HG02970 (cell line): ENCODE measurements at regions not wholly inside any gene's neighbourhood (a gene's known extent, or its start where the extent isn't known, plus 50 kb on each side); places are given as distances from the start of the nearest gene placed in this dataset.
"Not testable (repeated sequence)": the region's sequence is repeated elsewhere in the genome, so short reads cannot be mapped to it uniquely, and the experiment has no call there.

Experiments used
- ATAC-seq: cut with Tn5 transposase; IDR thresholded peaks from one replicate; pipeline ENCODE4 v1.9.1; 2021; ENCODE audit warnings: mild to moderate bottlenecking, moderate library complexity, moderate number of reproducible peaks; ENCODE audit not compliant: unreplicated experiment, low FRiP score

DNA sequence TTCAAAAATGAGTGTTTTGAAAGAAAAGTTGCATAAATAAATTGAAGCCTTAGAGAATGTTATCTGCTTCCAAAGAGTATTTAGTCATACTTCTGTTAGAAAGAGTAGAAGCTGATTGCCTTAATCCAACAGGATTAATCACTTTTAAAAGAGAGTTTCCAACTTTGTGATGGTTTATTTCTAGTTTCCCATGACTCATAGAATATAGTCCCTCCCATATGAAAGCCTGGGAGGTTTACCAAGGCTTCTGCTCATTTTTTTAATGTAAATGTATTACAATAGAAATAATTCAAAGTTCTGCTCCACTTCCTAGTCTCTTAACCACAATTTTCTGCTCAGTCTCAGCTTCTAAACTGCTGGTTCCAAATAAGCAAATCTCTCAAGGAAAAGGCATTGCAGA lies 118.0 kb upstream of the IRAK1BP1 start:
- ATAC-seq = no peak

- not testable (repeated sequence) for ATAC-seq
Observed at GRCh38 chr6:78758297-78758798, 109.0 kb upstream of the IRAK1BP1 start.

- ATAC-seq = no peak
Observed at GRCh38 chr6:78768271-78768670, 99.1 kb upstream of the IRAK1BP1 start.

DNA sequence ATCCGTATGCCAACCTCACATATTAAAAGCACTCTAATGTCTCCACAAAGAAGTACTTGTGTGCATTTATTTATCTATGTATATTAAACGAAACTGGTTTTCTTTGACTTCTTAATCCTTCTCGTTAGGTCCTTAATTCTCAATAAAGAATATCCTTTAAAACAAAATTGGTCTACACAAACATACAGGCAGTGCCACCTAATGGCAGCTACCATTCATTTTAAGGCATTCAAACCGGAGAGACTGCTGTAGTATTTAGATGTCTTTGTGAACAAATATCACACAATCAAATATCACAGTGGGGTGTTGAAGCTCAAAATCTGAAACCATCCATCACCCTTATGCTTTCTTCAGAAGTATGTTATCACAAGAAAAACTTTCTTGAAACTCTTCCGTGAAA lies 96.6 kb upstream of the IRAK1BP1 start:
- no peak for ATAC-seq

DNA sequence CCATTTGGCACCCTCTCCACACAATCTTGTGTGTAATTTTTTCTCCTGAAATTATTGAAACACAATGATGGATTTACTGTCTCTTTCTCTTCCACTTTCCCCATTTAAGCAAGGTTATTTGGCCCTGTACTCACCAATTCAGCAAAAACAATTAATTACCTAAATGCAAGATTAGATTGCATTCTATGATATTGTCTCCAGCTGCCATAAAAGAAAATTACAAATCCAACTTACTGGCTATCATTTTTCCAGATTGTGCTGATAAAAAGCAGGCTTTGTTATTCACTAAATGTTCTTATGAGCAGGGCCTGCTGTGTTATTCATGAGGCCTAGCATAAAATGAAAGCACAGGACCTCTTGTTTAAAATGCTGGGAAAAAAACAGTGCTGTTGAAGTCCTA lies 95.8 kb upstream of the IRAK1BP1 start:
- no peak for ATAC-seq

GRCh38 chr6:78781001-78781400 lies 86.3 kb upstream of the IRAK1BP1 start:
- no peak for ATAC-seq

GRCh38 chr6:78783366-78783765 lies 84.0 kb upstream of the IRAK1BP1 start:
- ATAC-seq = not testable (repeated sequence)

DNA sequence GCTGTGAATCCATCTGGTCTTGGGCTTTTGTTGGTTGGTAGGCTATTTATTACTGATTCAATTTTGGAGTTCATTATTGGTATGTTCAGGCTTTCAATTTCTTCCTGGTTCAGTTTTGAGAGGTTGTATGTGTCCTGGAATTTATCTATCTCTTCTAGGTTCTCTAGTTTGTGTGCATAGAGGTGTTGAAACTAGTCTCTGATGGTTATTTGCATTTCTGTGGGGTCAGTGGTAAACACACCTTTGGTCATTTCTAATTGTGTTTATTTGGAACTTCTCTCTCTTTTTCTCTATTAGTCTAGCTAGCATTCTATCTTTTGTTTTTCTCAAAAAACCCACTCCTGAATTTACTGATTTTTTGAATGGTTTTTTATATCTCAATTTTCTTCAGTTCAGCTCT lies 70.1 kb upstream of the IRAK1BP1 start:
- ATAC-seq = no peak

- ATAC-seq = no peak
Observed at GRCh38 chr6:78799682-78800081, 67.7 kb upstream of the IRAK1BP1 start.

DNA sequence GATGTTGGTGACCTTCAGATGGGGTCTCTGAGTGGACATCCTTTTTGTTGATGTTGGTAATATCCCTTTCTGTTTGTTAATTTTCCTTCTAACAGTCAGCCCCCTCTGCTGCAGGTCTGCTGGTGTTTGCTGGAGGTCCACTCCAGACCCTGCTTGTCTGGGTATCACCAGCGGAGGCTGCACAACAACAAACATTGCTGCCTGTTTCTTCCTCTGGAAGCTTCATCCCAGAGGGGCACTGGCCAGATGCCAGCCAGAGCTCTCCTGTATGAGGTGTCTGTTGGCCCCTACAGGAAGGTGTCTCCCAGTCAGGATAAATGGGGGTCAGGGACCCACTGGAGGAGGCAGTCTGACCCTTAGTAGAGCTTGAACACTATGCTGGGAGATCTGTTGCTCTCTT lies 60.6 kb upstream of the IRAK1BP1 start:
- ATAC-seq = not testable (repeated sequence)

DNA sequence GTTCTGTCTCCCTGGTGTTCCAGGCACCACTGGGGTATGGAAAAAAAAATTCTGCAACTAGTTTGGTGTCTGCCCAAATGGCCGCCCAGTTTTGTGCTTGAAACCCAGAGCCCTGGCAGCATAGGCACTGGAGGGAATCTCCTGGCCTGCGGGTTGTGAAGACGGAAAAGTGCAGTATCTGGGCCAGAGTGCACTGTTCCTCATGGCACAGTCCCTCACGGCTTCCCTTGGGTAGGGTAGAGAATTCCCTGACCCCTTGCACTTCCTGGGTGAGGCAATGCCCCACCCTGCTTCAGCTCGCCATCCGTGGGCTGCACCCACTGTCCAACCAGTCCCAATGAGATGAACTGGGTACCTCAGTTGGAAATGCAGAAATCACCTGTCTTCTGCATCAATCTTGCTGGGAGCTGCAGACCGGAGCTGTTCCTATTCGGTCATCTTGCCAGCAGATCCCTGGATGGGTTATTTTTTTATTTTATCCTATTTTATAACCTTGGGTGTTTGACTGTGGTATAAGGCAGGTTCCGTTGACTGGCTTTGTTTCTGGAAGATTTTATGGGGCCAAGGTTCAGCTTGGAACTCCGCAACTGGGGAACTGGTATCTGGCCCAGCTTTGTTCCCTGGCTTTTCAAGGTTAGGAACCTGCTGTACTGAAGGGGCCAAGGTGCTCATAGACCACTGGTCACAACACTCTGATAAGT lies 59.5 kb upstream of the IRAK1BP1 start:
- ATAC-seq = not testable (repeated sequence)

- no peak for ATAC-seq
Observed at GRCh38 chr6:78808356-78808891, 58.9 kb upstream of the IRAK1BP1 start.

DNA sequence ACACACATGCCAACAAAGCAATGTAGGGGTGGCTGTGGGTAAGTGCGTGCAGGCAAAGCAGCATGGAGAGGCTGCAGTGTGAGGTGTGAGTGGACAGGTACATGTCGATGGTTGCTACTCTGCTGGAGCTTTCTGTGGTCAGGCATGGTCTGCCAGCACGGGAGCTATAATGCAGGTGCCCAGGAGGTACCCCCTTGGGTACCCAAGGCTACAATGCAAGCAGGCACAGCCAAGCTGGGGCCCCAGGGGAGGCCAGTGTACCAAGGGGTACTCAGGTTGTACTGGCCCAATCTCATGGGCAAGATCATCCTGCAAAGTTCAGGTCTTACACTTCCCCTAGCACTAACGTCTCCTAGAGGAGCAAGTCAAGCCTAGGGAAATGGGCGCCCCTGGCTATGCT lies 58.4 kb upstream of the IRAK1BP1 start:
- ATAC-seq = no peak

- ATAC-seq = no peak
Observed at GRCh38 chr6:78810146-78810545, 57.2 kb upstream of the IRAK1BP1 start.

- ATAC-seq = no peak
Observed at GRCh38 chr6:78810698-78811097, 56.7 kb upstream of the IRAK1BP1 start.
